Astrocyte (in vitro differentiated cells and primary cell): ENCODE measurements at regions not wholly inside any gene's neighbourhood (a gene's known extent, or its start where the extent isn't known, plus 50 kb on each side); places are given as distances from the start of the nearest gene placed in this dataset.

Experiments used
- CTCF ChIP-seq: IDR thresholded peaks from 2 replicates; pipeline ENCODE4 v1.5.1; 2011; ENCODE audit warnings: low read depth, mild to moderate bottlenecking, inconsistent platforms, low read length, moderate library complexity; ENCODE audit not compliant: insufficient read depth
- EZH2 ChIP-seq: IDR thresholded peaks from 2 replicates; pipeline ENCODE4 v1.6.1; 2012; ENCODE audit warnings: mild to moderate bottlenecking, low read length, inconsistent platforms; ENCODE audit not compliant: insufficient read depth

- no peak for TF ChIP-seq CTCF
- no peak for TF ChIP-seq EZH2
These were observed 1280.8 kb downstream of the BRD1 start for GRCh38 chr22:48546653-48547424.
